NCI-H2107 treated with DMSO at 0.1 percent for 48 hours (cell line): ENCODE measurements at regions not wholly inside any gene's neighbourhood (a gene's known extent, or its start where the extent isn't known, plus 50 kb on each side); places are given as distances from the start of the nearest gene placed in this dataset.
"Not testable (repeated sequence)": the region's sequence is repeated elsewhere in the genome, so short reads cannot be mapped to it uniquely, and the experiment has no call there.

Experiments
- DNase-seq: peaks from one replicate; lab custom pipeline; 2025; ENCODE audit not compliant: unreplicated experiment; lab: John Stamatoyannopoulos, UW

GRCh38 chr4:77501851-77502250 is 103.8 kb upstream of the CXCL13 start:
- DNase-seq = no peak

GRCh38 chr4:77504407-77504806 is 101.2 kb upstream of the CXCL13 start:
- DNase-seq = no peak

- DNase-seq = no peak
Measured at GRCh38 chr4:77505275-77505957, 100.2 kb upstream of the CXCL13 start.

GRCh38 chr4:77505958-77506319 is 99.7 kb upstream of the CXCL13 start:
- no peak for DNase-seq

- DNase-seq = no peak
Measured at GRCh38 chr4:77510367-77510766, 95.3 kb upstream of the CXCL13 start.

DNA sequence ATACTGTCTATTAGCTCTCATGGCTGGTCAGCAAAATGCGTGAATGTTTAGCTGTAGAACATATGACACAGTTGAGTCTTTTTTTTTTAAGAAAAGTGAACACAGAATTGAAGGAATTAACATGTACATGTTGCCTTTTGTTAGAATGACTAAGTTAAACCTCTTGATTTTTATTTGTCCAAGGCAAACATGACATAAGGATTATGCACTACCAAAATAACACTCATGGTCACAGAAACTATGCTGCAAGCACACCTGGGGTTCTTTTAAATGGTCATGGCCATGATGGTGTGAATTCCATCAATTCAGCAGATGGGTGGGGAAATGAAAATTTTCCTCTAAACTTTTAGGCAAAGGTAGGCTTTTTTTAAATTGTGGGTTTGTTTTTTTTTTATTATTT is 80.1 kb upstream of the CXCL13 start:
- DNase-seq = no peak

DNA sequence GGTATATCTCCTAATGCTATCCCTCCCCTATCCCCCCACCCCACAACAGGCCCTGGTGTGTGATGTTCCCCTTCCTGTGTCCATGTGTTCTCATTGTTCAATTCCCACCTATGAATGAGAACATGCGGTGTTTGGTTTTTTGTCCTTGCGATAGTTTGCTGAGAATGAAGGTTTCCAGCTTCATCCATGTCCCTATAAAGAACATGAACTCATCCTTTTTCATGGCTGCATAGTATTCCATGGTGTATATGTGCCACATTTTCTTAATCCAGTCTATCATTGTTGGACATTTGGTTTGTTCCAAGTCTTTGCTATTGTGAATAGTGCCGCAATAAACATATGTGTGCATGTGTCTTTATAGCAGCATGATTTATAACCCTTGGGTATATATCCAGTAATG is 77.7 kb upstream of the CXCL13 start:
- not testable (repeated sequence) for DNase-seq

- no peak for DNase-seq
Measured at GRCh38 chr4:77538144-77538543, 67.5 kb upstream of the CXCL13 start.

- DNase-seq = no peak
Measured at GRCh38 chr4:77538574-77539157, 67.0 kb upstream of the CXCL13 start.
